Anterior cingulate cortex (tissue), 58 donors: ENCODE measurements at regions not wholly inside any gene's neighbourhood (a gene's known extent, or its start where the extent isn't known, plus 50 kb on each side); places are given as distances from the start of the nearest gene placed in this dataset.
"Not testable (repeated sequence)": the region's sequence is repeated elsewhere in the genome, so short reads cannot be mapped to it uniquely, and the experiment has no call there.

ENCODE experiments used
- DNase-seq, 58 donors: peaks; one replicate each; lab custom pipeline; 2025; lab: John Stamatoyannopoulos, UW

DNA sequence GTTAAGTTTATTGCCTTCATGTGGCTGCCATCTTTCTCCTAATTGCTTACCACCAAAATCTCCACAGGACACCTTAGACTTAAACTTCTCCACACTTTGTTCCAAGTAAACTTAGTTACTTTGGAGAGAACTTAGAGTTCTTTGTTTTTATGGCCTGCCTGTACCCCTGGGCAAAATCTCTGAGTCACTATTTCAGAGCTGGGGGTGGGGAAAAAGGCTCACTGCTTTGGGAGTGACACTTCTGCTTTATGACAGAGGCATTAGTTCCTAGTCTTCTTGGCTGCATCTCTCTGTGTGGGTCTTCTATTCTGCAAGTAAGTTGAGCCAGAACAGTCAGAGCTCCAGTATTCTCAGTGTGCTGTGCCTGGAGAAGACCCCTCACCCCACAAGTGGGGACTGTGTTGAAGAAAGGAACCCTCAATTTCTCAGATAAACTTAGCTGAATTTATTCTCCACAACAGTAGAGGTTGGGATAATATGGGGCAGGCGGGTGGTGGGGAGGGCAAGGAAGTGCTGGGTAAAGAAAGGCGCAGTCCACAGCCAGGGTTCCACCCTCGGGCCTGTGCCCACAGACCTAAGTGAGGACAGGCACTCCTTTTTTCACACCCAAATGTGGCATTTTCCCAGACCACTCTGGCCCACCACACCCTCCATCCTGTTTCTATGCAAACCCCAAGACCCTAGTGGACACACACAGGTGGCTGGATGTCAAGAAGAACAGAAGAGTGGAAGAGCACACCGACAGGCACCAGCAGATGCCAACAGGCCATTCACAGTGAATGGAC, 636.6 kb upstream of the MAN1A1 start:
- no peak for DNase-seq

DNA sequence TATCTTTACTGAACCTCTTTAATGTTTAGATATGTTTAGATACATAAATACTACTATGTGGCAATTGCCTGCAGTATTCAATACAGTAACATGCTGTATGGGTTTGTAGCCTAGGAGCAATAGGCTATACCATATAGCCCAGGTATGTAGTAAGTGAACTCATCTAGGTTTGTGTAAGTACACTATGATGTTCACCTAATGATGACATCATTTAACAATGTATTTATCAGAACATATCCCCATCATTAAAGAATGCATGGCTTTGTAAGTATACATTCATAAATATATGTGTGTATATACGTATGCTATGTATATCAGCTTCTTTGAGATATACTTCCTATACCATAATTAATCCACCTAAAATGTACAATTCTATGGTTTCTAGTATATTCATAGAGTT, 631.2 kb upstream of the MAN1A1 start:
- no peak for DNase-seq

DNA sequence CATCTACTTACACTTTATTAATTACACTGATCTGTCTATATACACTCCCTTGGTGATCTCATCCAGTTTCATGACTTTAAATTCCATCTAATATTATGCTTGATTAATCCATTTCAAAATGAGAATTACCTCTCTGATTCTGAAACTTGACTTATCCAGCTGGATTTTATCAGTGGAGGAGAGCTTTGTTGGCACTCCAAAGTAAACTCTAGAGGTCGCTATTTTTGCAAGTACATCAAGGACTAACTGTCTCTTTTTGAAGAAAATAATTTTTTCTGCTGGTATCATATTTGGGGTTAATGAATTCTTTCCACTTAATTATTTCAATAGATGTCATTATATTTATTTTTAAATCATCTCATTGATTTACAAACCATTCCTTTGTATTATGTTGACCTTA, 630.3 kb upstream of the MAN1A1 start:
- no peak for DNase-seq

GRCh38 chr6:119978274-119978889, 628.8 kb upstream of the MAN1A1 start:
- DNase-seq: no peak

- DNase-seq: no peak
Observed at GRCh38 chr6:119974430-119975159, 625.0 kb upstream of the MAN1A1 start.

DNA sequence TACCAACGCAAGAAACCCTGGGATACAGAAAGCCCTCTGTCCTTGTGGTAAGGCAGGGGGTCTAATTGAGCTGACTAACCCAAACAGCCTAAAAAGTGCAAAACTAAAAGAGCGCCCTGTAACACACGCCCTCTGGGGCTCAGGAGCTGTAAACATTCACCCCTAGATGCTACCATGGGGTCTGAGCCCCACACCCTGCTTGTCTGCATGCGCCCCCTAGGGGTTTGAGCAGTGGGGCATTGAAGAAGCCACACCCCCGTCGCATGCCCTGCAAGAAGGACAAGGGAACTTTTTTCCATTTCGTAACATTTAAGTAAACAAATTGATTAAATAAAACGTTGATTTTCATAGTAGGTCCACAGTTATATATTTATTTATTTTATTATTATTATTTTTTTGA, 616.9 kb upstream of the MAN1A1 start:
- no peak for DNase-seq

GRCh38 chr6:119965900-119966299, 616.3 kb upstream of the MAN1A1 start:
- no peak for DNase-seq

DNA sequence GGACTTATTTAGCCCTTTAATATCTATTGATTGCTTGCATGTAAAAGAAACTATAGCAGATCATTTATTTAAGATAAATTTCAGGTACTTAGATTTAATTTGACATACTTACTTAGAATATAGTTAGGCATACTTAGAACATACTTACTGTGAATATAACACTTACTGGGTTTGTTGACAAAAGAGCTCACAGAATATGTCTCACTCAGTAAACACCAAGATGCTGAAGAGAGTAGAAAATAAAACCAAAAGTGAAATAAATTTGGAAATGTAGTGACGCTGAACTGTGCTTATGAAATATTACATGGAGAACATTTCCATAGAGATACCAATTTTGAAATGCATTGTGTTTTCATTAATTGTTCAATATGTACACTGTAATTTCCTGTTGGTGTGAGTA, 615.4 kb upstream of the MAN1A1 start:
- no peak for DNase-seq

DNA sequence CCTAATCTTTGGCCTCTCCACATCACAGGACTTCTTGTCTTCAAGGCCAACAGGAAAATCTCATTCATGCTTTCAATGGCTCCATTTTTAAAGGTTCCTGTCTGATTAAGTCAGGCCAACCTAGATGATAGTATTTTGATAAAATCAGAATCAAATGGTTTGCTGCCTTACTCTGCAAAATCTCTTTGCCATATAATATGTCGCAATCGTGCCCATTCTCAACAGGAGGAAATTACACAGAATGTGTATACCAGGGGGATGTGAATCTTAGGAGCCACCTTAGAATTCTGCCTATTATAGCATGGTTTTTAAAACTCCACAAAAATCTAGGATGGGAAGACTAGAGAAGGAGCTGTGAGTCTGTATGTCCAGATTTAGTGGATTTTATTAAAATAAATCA, 612.9 kb upstream of the MAN1A1 start:
- no peak for DNase-seq

- DNase-seq: no peak
Observed at GRCh38 chr6:119961450-119961849, 611.9 kb upstream of the MAN1A1 start.

GRCh38 chr6:119960456-119960855, 610.9 kb upstream of the MAN1A1 start:
- DNase-seq: no peak

DNA sequence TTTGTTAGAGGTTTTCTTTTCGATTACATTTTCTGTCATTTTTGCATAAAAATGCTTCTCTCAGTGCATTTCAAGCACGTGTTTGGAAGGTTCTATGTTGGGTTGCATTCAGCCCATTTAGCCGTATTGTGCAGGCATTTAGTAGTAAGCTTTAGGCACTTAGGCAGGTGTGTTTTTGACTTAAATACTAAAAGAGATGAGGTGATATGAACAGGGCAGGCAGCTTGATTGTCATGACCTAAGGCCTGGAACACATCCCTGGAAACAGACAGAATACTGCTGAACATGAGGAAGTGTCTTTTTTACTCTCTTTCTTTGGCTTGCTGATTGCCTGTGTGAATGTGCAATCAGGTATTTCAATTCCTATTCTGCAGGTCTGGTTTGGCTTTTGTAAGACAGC, 610.5 kb upstream of the MAN1A1 start:
- DNase-seq: peak in 3 of 58 donors; percentile 1 to 4 (median 3)

DNA sequence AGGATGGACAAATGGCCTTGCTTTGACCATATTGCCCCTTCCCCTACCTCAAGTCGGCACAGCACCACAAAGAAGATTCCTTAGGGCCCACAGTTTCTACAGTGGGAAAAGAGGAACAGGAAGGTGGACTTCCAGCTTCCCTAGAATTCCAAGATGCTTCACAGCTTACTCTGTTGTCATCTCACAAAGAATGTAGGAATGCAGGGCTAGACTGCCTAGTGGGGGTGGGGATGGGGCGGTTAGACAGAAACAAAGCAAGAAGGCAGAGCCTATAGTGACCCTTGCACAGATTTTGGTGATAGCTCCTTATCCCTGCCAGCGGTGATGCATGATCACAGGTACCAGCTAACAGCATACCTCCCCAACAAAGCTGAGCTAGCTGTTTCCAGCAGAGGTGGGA, 607.6 kb upstream of the MAN1A1 start:
- no peak for DNase-seq

GRCh38 chr6:119952696-119953095, 603.1 kb upstream of the MAN1A1 start:
- DNase-seq: no peak

- DNase-seq: no peak
Observed at GRCh38 chr6:119950681-119951080, 601.1 kb upstream of the MAN1A1 start.

DNA sequence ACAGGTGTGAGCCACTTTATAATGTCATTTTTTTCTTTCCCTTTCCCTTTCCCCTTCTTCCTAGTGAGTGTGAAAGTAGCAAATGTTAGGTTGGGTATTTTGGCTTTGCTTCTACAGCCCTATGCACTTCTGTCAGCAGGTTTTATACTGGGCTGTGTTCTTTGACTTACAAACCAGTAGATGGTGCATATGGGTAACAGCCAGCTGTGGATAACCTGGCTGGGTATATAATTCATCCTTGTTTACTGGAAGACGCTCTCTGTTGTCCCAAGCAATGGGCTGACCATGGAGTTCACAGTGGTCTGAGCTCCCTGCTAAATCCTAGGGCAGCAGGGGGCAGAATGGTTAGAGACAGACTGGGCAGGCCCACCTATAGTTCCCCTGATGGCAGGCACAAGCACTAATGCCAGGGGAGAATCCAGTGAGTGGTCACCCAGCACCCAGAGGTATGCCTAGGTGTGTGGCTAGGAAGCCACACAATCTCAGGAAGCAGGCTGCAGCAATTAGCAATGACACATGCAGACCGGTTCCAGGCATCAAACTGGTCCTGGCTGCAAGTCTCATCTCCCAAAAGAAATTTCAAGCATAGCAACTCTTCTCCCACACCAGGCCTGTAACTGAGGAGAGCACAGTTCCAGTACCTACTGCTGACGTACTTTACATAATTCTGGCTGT, 592.7 kb upstream of the MAN1A1 start:
- no peak for DNase-seq

GRCh38 chr6:119938752-119939151, 589.2 kb upstream of the MAN1A1 start:
- DNase-seq: no peak

- no peak for DNase-seq
Observed at GRCh38 chr6:119934816-119935215, 585.3 kb upstream of the MAN1A1 start.

DNA sequence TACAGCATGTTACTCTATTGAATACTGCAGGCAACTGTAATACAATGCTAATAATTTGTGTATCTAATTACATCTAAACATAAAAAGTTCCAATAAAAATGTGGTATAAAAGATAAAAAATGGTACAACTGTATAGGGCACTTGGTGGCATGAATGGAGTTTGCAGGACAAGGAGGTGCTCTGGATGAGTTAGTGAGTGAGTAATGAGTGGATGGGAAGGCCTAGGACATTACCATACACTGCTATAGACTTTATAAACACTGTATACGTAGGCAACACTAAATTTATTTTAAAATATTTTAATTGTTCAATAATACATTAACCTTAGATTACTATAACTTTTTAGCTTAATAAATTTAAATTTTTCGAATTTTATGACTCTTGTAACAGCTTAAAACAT, 579.6 kb upstream of the MAN1A1 start:
- DNase-seq: no peak

- not testable (repeated sequence) for DNase-seq
Observed at GRCh38 chr6:119924888-119925287, 575.3 kb upstream of the MAN1A1 start.

- DNase-seq: no peak
Observed at GRCh38 chr6:119922814-119923213, 573.3 kb upstream of the MAN1A1 start.
